OCI-LY3 (cell line): ENCODE measurements at regions not wholly inside any gene's neighbourhood (a gene's known extent, or its start where the extent isn't known, plus 50 kb on each side); places are given as distances from the start of the nearest gene placed in this dataset.

ENCODE experiments used
- H2AFZ ChIP-seq: fragments of 200-600, 300-600 bp; shearing (Covaris generic); 2 replicates; pipeline ENCODE4 v1.6.0; 2014; ENCODE audit warnings: antibody characterized with exemption, low read depth, low read length
- H3K27ac ChIP-seq: fragments of 200-600, 300-600 bp; sonication (generic); 2 replicates; pipeline ENCODE4 v1.5.1; 2014; ENCODE audit warnings: mild to moderate bottlenecking, low read length, moderate library complexity, mixed read lengths
- H3K27me3 ChIP-seq: fragments of 200-600, 300-600 bp; sonication (generic); 2 replicates; pipeline ENCODE4 v1.6.1; 2014; ENCODE audit warnings: low read depth, low read length, mixed read lengths
- H3K36me3 ChIP-seq: fragments of 200-600, 300-600 bp; sonication (generic); replicated peaks from 2 replicates; pipeline ENCODE3; 2014; ENCODE audit warnings: low read depth, low read length, mixed read lengths
- H3K4me1 ChIP-seq: fragments of 300-600, 200-600 bp; sonication (generic); 2 replicates; pipeline ENCODE4 v1.6.1; 2014; ENCODE audit warnings: low read length, mixed read lengths
- H3K4me2 ChIP-seq: fragments of 200-600, 300-600 bp; sonication (generic); 2 replicates; pipeline ENCODE4 v1.6.1; 2014; ENCODE audit warnings: low read length, mixed read lengths
- H3K4me3 ChIP-seq: fragments of 300-600, 200-600 bp; sonication (generic); 2 replicates; pipeline ENCODE4 v1.5.1; 2014; ENCODE audit warnings: antibody characterized with exemption, mild to moderate bottlenecking, low read length, moderate library complexity
- H3K79me2 ChIP-seq: fragments of 300-600, 200-600 bp; shearing (Covaris generic); 2 replicates; pipeline ENCODE4 v1.6.1; 2014; ENCODE audit warnings: mild to moderate bottlenecking, low read length, mixed read lengths
- H3K9ac ChIP-seq: fragments of 300-600, 200-600 bp; shearing (Covaris generic); 2 replicates; pipeline ENCODE4 v1.6.0; 2014; ENCODE audit warnings: mild to moderate bottlenecking, low read length, moderate library complexity
- H3K9me3 ChIP-seq: fragments of 200-600, 300-600 bp; shearing (Covaris generic); 2 replicates; pipeline ENCODE4 v1.6.1; 2014; ENCODE audit warnings: low read length, mixed read lengths; ENCODE audit not compliant: insufficient read depth
- H4K20me1 ChIP-seq: fragments of 200-600, 300-600 bp; sonication (generic); 2 replicates; pipeline ENCODE4 v1.6.1; 2016; ENCODE audit warnings: low read length, mixed read lengths; ENCODE audit not compliant: insufficient read depth
- CTCF ChIP-seq: fragments of 200-600, 300-600 bp; sonication (generic); IDR thresholded peaks from 2 replicates; pipeline ENCODE4 v1.5.1; 2014; ENCODE audit warnings: antibody characterized with exemption, low read length, low read depth
- EZH2phosphoT487 ChIP-seq: fragments of 200-600 bp; shearing (Covaris generic); IDR thresholded peaks from 2 replicates; pipeline ENCODE4 v1.6.1; 2018; ENCODE audit warnings: antibody characterized with exemption, mixed run types, low read depth

GRCh38 chr17:79355165-79355564 lies 255.7 kb downstream of the RBFOX3 start:
- H3K27ac ChIP-seq: no peak overlapping the region
- H3K79me2 ChIP-seq: no peaks in the 10 kb centered on the region
- H3K36me3 ChIP-seq: no peaks in the 10 kb centered on the region
- no peak overlapping the region for H3K4me2 ChIP-seq
- TF ChIP-seq CTCF (no peak), EZH2phosphoT487 (no peak)
- no peak overlapping the region for H3K4me3 ChIP-seq
- no peaks in the 10 kb centered on the region for H3K4me1 ChIP-seq
- H3K27me3 ChIP-seq: peaks cover 11% of the 10 kb centered on the region
- no peak overlapping the region for H3K9ac ChIP-seq
- H4K20me1 ChIP-seq: no peaks in the 10 kb centered on the region
- H3K9me3 ChIP-seq: no peaks in the 10 kb centered on the region
- no peak overlapping the region for H2AFZ ChIP-seq

DNA sequence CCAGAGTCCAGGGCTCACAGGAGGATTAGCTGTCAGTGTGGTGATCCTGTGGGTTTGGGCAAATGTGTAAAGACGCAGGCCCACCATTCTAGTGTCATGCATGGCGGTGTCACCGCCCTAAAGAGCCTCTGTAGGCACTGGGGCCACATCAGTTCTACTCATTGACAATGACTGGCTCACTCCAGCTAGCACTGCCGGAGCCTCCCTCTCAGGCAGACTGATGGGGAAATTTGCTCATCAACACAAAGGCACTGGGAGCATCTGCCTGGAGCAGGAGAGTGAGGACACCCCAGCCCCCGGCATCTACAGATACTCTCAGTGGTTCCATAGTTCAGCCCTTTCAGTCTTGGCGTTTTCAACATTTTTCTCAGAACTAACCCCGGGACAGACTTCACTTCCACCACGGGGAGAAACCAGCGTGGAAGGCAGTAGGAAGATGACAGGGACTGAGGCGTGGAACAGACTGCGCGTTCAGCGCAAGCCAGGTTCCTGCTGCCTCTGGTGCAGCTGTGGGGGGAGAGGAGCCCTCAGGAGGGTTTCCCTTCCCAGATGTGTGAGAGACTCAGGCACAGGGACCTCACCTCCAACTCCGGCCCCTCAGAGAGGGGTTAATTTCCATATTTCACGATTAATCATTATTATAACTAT lies 256.6 kb downstream of the RBFOX3 start:
- Histone ChIP-seq H3K79me2 (no peaks in the 10 kb centered on the region), H3K4me2 (no peak overlapping the region), H3K9me3 (no peaks in the 10 kb centered on the region), H3K27me3 (peaks cover 16% of the 10 kb centered on the region), H3K4me3 (no peak overlapping the region), H2AFZ (no peak overlapping the region), H3K27ac (no peak overlapping the region), H4K20me1 (no peaks in the 10 kb centered on the region), H3K9ac (no peak overlapping the region), H3K36me3 (no peaks in the 10 kb centered on the region), H3K4me1 (no peaks in the 10 kb centered on the region)
- TF ChIP-seq CTCF (no peak), EZH2phosphoT487 (no peak)

GRCh38 chr17:79353548-79353947 lies 257.3 kb downstream of the RBFOX3 start:
- TF ChIP-seq EZH2phosphoT487: no peak
- TF ChIP-seq CTCF: no peak
- H3K9ac ChIP-seq: no peak overlapping the region
- peaks cover 14% of the 10 kb centered on the region; the same call in 1 of the 2 replicates for H3K27me3 ChIP-seq
- H2AFZ ChIP-seq: no peak overlapping the region
- H3K4me1 ChIP-seq: no peaks in the 10 kb centered on the region
- no peaks in the 10 kb centered on the region for H3K79me2 ChIP-seq
- H3K4me2 ChIP-seq: no peak overlapping the region
- H3K9me3 ChIP-seq: no peaks in the 10 kb centered on the region
- H3K36me3 ChIP-seq: no peaks in the 10 kb centered on the region
- H3K4me3 ChIP-seq: no peak overlapping the region
- no peak overlapping the region for H3K27ac ChIP-seq
- no peaks in the 10 kb centered on the region for H4K20me1 ChIP-seq

DNA sequence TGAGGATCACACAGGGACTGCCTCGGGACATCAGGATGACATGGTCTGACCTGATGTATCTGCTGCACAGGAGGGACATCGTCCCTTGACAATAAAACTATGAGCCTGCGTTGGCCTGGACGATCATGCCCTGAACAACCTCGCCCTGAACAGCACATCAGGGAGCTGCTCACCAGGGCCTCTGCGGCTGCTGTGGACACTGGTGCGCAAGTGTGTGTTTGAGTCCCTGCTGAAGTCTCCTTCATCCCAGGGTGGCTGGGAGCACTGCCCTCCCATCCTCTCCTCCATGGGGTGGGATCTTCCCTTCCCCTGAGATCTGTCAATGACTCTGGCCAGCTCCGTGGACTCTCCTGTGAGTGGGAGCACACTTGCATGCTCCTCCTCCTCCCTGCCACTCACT lies 257.8 kb downstream of the RBFOX3 start:
- no peak overlapping the region for H3K27ac ChIP-seq
- H2AFZ ChIP-seq: no peak overlapping the region
- no peaks in the 10 kb centered on the region for H4K20me1 ChIP-seq
- H3K79me2 ChIP-seq: no peaks in the 10 kb centered on the region
- TF ChIP-seq CTCF (no peak), EZH2phosphoT487 (no peak)
- no peak overlapping the region for H3K4me2 ChIP-seq
- H3K36me3 ChIP-seq: no peaks in the 10 kb centered on the region
- no peak overlapping the region for H3K9ac ChIP-seq
- peaks cover 17% of the 10 kb centered on the region for H3K27me3 ChIP-seq
- no peaks in the 10 kb centered on the region for H3K4me1 ChIP-seq
- no peaks in the 10 kb centered on the region for H3K9me3 ChIP-seq
- no peak overlapping the region for H3K4me3 ChIP-seq
